ENCODE measurements at regions not wholly inside any gene's neighbourhood (a gene's known extent, or its start where the extent isn't known, plus 50 kb on each side); places are given as distances from the start of the nearest gene placed in this dataset.

DNA sequence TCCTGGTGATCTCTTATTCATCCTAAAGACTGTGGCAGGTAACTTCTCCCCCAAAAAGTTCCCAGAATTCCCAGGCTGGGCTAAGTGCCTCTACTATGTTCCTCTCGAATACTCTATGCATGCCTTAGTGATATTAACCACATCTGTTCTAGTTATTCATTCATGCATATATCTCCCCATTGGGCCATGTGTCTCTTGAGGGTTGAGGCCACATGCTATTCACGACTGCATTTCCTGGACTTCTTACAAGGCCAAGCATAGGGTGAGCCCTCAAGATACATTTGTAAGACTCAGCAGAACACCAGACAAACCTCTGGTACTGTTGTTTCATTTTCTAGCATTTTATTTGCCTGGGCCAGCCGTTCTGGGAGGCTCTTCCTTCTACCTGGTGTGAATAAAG, 117.0 kb downstream of the EN1 start:
- TF ChIP-seq, protein P1, sequence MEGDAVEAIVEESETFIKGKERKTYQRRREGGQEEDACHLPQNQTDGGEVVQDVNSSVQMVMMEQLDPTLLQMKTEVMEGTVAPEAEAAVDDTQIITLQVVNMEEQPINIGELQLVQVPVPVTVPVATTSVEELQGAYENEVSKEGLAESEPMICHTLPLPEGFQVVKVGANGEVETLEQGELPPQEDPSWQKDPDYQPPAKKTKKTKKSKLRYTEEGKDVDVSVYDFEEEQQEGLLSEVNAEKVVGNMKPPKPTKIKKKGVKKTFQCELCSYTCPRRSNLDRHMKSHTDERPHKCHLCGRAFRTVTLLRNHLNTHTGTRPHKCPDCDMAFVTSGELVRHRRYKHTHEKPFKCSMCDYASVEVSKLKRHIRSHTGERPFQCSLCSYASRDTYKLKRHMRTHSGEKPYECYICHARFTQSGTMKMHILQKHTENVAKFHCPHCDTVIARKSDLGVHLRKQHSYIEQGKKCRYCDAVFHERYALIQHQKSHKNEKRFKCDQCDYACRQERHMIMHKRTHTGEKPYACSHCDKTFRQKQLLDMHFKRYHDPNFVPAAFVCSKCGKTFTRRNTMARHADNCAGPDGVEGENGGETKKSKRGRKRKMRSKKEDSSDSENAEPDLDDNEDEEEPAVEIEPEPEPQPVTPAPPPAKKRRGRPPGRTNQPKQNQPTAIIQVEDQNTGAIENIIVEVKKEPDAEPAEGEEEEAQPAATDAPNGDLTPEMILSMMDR (IDR thresholded peaks at IDR 0.05; ENCODE audit: low read depth, low read length, missing input control) = no peak
- no peak for TF ChIP-seq JUND (IDR thresholded peaks at IDR 0.05)
- TF ChIP-seq, protein P2, sequence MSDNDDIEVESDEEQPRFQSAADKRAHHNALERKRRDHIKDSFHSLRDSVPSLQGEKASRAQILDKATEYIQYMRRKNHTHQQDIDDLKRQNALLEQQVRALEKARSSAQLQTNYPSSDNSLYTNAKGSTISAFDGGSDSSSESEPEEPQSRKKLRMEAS (IDR thresholded peaks at IDR 0.05) = no peak
- TF ChIP-seq, protein P3, sequence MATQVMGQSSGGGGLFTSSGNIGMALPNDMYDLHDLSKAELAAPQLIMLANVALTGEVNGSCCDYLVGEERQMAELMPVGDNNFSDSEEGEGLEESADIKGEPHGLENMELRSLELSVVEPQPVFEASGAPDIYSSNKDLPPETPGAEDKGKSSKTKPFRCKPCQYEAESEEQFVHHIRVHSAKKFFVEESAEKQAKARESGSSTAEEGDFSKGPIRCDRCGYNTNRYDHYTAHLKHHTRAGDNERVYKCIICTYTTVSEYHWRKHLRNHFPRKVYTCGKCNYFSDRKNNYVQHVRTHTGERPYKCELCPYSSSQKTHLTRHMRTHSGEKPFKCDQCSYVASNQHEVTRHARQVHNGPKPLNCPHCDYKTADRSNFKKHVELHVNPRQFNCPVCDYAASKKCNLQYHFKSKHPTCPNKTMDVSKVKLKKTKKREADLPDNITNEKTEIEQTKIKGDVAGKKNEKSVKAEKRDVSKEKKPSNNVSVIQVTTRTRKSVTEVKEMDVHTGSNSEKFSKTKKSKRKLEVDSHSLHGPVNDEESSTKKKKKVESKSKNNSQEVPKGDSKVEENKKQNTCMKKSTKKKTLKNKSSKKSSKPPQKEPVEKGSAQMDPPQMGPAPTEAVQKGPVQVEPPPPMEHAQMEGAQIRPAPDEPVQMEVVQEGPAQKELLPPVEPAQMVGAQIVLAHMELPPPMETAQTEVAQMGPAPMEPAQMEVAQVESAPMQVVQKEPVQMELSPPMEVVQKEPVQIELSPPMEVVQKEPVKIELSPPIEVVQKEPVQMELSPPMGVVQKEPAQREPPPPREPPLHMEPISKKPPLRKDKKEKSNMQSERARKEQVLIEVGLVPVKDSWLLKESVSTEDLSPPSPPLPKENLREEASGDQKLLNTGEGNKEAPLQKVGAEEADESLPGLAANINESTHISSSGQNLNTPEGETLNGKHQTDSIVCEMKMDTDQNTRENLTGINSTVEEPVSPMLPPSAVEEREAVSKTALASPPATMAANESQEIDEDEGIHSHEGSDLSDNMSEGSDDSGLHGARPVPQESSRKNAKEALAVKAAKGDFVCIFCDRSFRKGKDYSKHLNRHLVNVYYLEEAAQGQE (IDR thresholded peaks at IDR 0.05) = no peak

All from liver (tissue), 3 donors.